Ascending aorta (tissue), 2 donors: ENCODE measurements at regions not wholly inside any gene's neighbourhood (a gene's known extent, or its start where the extent isn't known, plus 50 kb on each side); places are given as distances from the start of the nearest gene placed in this dataset.

Experiments
- DNase-seq, 2 donors: peaks; one replicate each; pipeline ENCODE4 v3.0.0-alpha.2; 2019; ENCODE audit warnings: low spot score in 2 of 2
- H3K27ac ChIP-seq, 2 donors: fragments of 200-600 bp; sonication (generic); one replicate each; pipeline ENCODE4 v1.5.1; 2016 to 2017; ENCODE audit warnings: mild to moderate bottlenecking in 1 of 2
- H3K27me3 ChIP-seq: fragments of 200-600 bp; sonication (generic); one replicate; pipeline ENCODE4 v1.5.1; 2017
- H3K36me3 ChIP-seq, 2 donors: fragments of 200-600 bp; sonication (generic); one replicate each; pipeline ENCODE4 v1.5.1; 2016
- H3K4me1 ChIP-seq, 2 donors: fragments of 200-600 bp; sonication (generic); one replicate each; pipeline ENCODE4 v1.5.1; 2016 to 2017; ENCODE audit warnings: mild to moderate bottlenecking in 1 of 2
- H3K4me3 ChIP-seq, 2 donors: fragments of 200-600 bp; sonication (generic); one replicate each; pipeline ENCODE4 v1.5.1; 2016 to 2017; ENCODE audit warnings: mild to moderate bottlenecking in 1 of 2
- H3K9me3 ChIP-seq, 2 donors: fragments of 200-600 bp; sonication (generic); one replicate each; pipeline ENCODE4 v1.5.1; 2016
- CTCF ChIP-seq, 3 experiments: fragments of 200-600 bp in 2 of 3; fragments of 450-650 bp in 1 of 3; sonication (generic) in 2 of 3; IDR thresholded peaks; one replicate each; pipeline ENCODE4 v1.5.1; 2016 to 2019; ENCODE audit warnings: antibody characterized with exemption in 3 of 3, mild to moderate bottlenecking in 1 of 3, moderate library complexity in 1 of 3
- intact Hi-C: fragments of 100-400 bp; cut with DNase I; formaldehyde crosslinking; loops from one replicate; pipeline ENCODE4 v1.15.1; 2023

GRCh38 chr1:25106352-25106751, 126.0 kb downstream of the SYF2 start:
- no peak for TF ChIP-seq CTCF (IDR thresholded peaks at IDR 0.05)
- no peak overlapping the region for H3K27ac ChIP-seq

GRCh38 chr1:25105836-25106235, 126.5 kb downstream of the SYF2 start:
- Histone ChIP-seq H3K27me3 (no peaks in the 10 kb centered on the region), H3K9me3 (peaks cover 0 to 5% of the 10 kb centered on the region in 2 donors), H3K27ac (no peak overlapping the region), H3K4me1 (no peaks in the 10 kb centered on the region), H3K36me3 (no peaks in the 10 kb centered on the region), H3K4me3 (no peak overlapping the region)
- intact Hi-C loops: no loop called here
- no peak for TF ChIP-seq CTCF (IDR thresholded peaks at IDR 0.05)
- no peak for DNase-seq

More at GRCh38 chr1:25106352-25106751, 126.0 kb downstream of the SYF2 start:
- Histone ChIP-seq H3K4me1 (no peaks in the 10 kb centered on the region), H3K4me3 (no peak overlapping the region), H3K9me3 (peaks cover 0 to 5% of the 10 kb centered on the region in 2 donors), H3K36me3 (no peaks in the 10 kb centered on the region), H3K27me3 (no peaks in the 10 kb centered on the region)
- DNase-seq: no peak
- intact Hi-C loops: no loop called here

GRCh38 chr1:25104932-25105561, 127.3 kb downstream of the SYF2 start:
- Histone ChIP-seq H3K36me3 (no peaks in the 10 kb centered on the region), H3K9me3 (peaks cover 0 to 5% of the 10 kb centered on the region in 2 donors), H3K27me3 (no peaks in the 10 kb centered on the region), H3K4me3 (no peak overlapping the region), H3K27ac (no peak overlapping the region), H3K4me1 (no peaks in the 10 kb centered on the region)
- no peak for DNase-seq
- intact Hi-C loops: no loop called here
- no peak for TF ChIP-seq CTCF (IDR thresholded peaks at IDR 0.05)

GRCh38 chr1:25103164-25103795, 129.0 kb downstream of the SYF2 start:
- DNase-seq: no peak
- Histone ChIP-seq H3K4me1 (no peaks in the 10 kb centered on the region), H3K27me3 (no peaks in the 10 kb centered on the region), H3K36me3 (no peaks in the 10 kb centered on the region), H3K9me3 (no peaks in the 10 kb centered on the region), H3K27ac (no peak overlapping the region), H3K4me3 (no peak overlapping the region)
- intact Hi-C loops: no loop called here
- no peak for TF ChIP-seq CTCF (IDR thresholded peaks at IDR 0.05)

- TF ChIP-seq CTCF (IDR thresholded peaks at IDR 0.05): no peak
- intact Hi-C loops: no loop called here
Observed at GRCh38 chr1:25100151-25100833, 132.0 kb downstream of the SYF2 start.

More at GRCh38 chr1:25100151-25100833, 132.0 kb downstream of the SYF2 start:
- DNase-seq: no peak
- no peaks in the 10 kb centered on the region for H3K9me3 ChIP-seq
- no peak overlapping the region for H3K27ac ChIP-seq
- H3K4me3 ChIP-seq: no peak overlapping the region
- no peaks in the 10 kb centered on the region for H3K4me1 ChIP-seq
- H3K36me3 ChIP-seq: no peaks in the 10 kb centered on the region
- no peaks in the 10 kb centered on the region for H3K27me3 ChIP-seq
